SW 1271 (cell line): ENCODE measurements at regions not wholly inside any gene's neighbourhood (a gene's known extent, or its start where the extent isn't known, plus 50 kb on each side); places are given as distances from the start of the nearest gene placed in this dataset.

Experiments
- DNase-seq, 2 experiments: peaks; one replicate each; lab custom pipeline; 2025; lab: John Stamatoyannopoulos, UW

GRCh38 chr11:111444040-111444439, 65.0 kb upstream of the POU2AF1 start:
- DNase-seq: no peak

GRCh38 chr11:111443640-111444039, 64.6 kb upstream of the POU2AF1 start:
- DNase-seq: no peak

GRCh38 chr11:111443032-111443431, 64.0 kb upstream of the POU2AF1 start:
- DNase-seq: no peak

GRCh38 chr11:111441443-111441842, 62.4 kb upstream of the POU2AF1 start:
- DNase-seq: no peak

GRCh38 chr11:111440416-111441205, 61.5 kb upstream of the POU2AF1 start:
- no peak for DNase-seq

- DNase-seq: no peak
These were observed 60.8 kb upstream of the POU2AF1 start for GRCh38 chr11:111439901-111440300.

- no peak for DNase-seq
These were observed 59.9 kb upstream of the POU2AF1 start for GRCh38 chr11:111438846-111439520.

- no peak for DNase-seq
These were observed 59.1 kb upstream of the POU2AF1 start for GRCh38 chr11:111438168-111438567.

- DNase-seq: no peak
These were observed 56.1 kb upstream of the POU2AF1 start for GRCh38 chr11:111435046-111435698.

- DNase-seq: peak; percentile 24 to 58
These were observed 50.0 kb upstream of the POU2AF1 start for GRCh38 chr11:111429066-111429506.
